ENCODE measurements at regions not wholly inside any gene's neighbourhood (a gene's known extent, or its start where the extent isn't known, plus 50 kb on each side); places are given as distances from the start of the nearest gene placed in this dataset.

- no peak for DNase-seq
These were observed 837.7 kb upstream of the ZNF608 start for GRCh38 chr5:125584140-125584520.

- DNase-seq = no peak
These were observed 835.6 kb upstream of the GRAMD2B start for GRCh38 chr5:125587631-125588030.

- no peak for DNase-seq
These were observed 830.4 kb upstream of the GRAMD2B start for GRCh38 chr5:125592856-125593255.

- DNase-seq = no peak
These were observed 828.1 kb upstream of the GRAMD2B start for GRCh38 chr5:125595095-125595494.

- DNase-seq = no peak
These were observed 827.4 kb upstream of the GRAMD2B start for GRCh38 chr5:125595845-125596244.

- DNase-seq = no peak
These were observed 825.9 kb upstream of the GRAMD2B start for GRCh38 chr5:125597338-125597737.

GRCh38 chr5:125600559-125600958, 822.6 kb upstream of the GRAMD2B start:
- DNase-seq = no peak

- DNase-seq = no peak
These were observed 821.0 kb upstream of the GRAMD2B start for GRCh38 chr5:125602184-125602583.

- DNase-seq = no peak
These were observed 819.9 kb upstream of the GRAMD2B start for GRCh38 chr5:125603321-125603720.

- DNase-seq = no peak
These were observed 819.1 kb upstream of the GRAMD2B start for GRCh38 chr5:125604104-125604503.

GRCh38 chr5:125607018-125607417, 816.2 kb upstream of the GRAMD2B start:
- no peak for DNase-seq

- DNase-seq = no peak
These were observed 814.2 kb upstream of the GRAMD2B start for GRCh38 chr5:125609011-125609410.

- no peak for DNase-seq
These were observed 812.3 kb upstream of the GRAMD2B start for GRCh38 chr5:125610892-125611291.

GRCh38 chr5:125611541-125611940, 811.7 kb upstream of the GRAMD2B start:
- no peak for DNase-seq

GRCh38 chr5:125612181-125612721, 811.0 kb upstream of the GRAMD2B start:
- DNase-seq = no peak

GRCh38 chr5:125612776-125613175, 810.4 kb upstream of the GRAMD2B start:
- no peak for DNase-seq

- no peak for DNase-seq
These were observed 793.0 kb upstream of the GRAMD2B start for GRCh38 chr5:125630237-125630636.

GRCh38 chr5:125633523-125633922, 789.7 kb upstream of the GRAMD2B start:
- DNase-seq = no peak

- DNase-seq = no peak
These were observed 788.9 kb upstream of the GRAMD2B start for GRCh38 chr5:125634216-125634835.

- no peak for DNase-seq
These were observed 783.4 kb upstream of the GRAMD2B start for GRCh38 chr5:125639858-125640257.

- no peak for DNase-seq
These were observed 770.4 kb upstream of the GRAMD2B start for GRCh38 chr5:125652761-125653160.

- no peak for DNase-seq
These were observed 768.8 kb upstream of the GRAMD2B start for GRCh38 chr5:125654392-125654791.

GRCh38 chr5:125655156-125655555, 768.1 kb upstream of the GRAMD2B start:
- DNase-seq = no peak

- DNase-seq = no peak
These were observed 765.3 kb upstream of the GRAMD2B start for GRCh38 chr5:125657936-125658335.

- no peak for DNase-seq
These were observed 763.7 kb upstream of the GRAMD2B start for GRCh38 chr5:125659316-125660023.
